H9 (cell line): ENCODE measurements at regions not wholly inside any gene's neighbourhood (a gene's known extent, or its start where the extent isn't known, plus 50 kb on each side); places are given as distances from the start of the nearest gene placed in this dataset.

ENCODE experiments used
- DNase-seq: peaks from one replicate; pipeline ENCODE4 v3.0.0-alpha.2; 2017
- H2AFZ ChIP-seq: one replicate; pipeline ENCODE4 v1.6.1; 2013; ENCODE audit warnings: mild to moderate bottlenecking, low read length, control low read depth, moderate library complexity
- H2AK5ac ChIP-seq: 2 replicates; pipeline ENCODE4 v1.6.1; 2013; ENCODE audit warnings: low read length, control low read depth, mixed read lengths; ENCODE audit not compliant: insufficient read length
- H2BK120ac ChIP-seq: one replicate; pipeline ENCODE4 v1.6.1; 2013; ENCODE audit warnings: low read depth, mild to moderate bottlenecking, low read length, control low read depth, inconsistent platforms; ENCODE audit not compliant: poor library complexity, severe bottlenecking
- H2BK12ac ChIP-seq: 2 replicates; pipeline ENCODE4 v1.6.1; 2013; ENCODE audit warnings: low read length, control low read depth, mixed read lengths, low read depth; ENCODE audit not compliant: insufficient read length
- H2BK15ac ChIP-seq: 2 replicates; pipeline ENCODE4 v1.6.1; 2013; ENCODE audit warnings: low read depth, low read length, control low read depth
- H2BK20ac ChIP-seq: one replicate; pipeline ENCODE4 v1.6.1; 2013; ENCODE audit warnings: low read depth, mild to moderate bottlenecking, low read length, control low read depth, inconsistent platforms; ENCODE audit not compliant: poor library complexity, severe bottlenecking
- H2BK5ac ChIP-seq: 2 replicates; pipeline ENCODE4 v1.6.1; 2013; ENCODE audit warnings: low read length, control low read depth, mixed read lengths; ENCODE audit not compliant: insufficient read length
- H3K14ac ChIP-seq: 2 replicates; pipeline ENCODE4 v1.6.1; 2013; ENCODE audit warnings: low read length, control low read depth; ENCODE audit not compliant: insufficient read depth
- H3K18ac ChIP-seq: 2 replicates; pipeline ENCODE4 v1.6.1; 2013; ENCODE audit warnings: low read depth, mild to moderate bottlenecking, mixed read lengths, low read length, control low read depth; ENCODE audit not compliant: insufficient read length
- H3K23ac ChIP-seq: 2 replicates; pipeline ENCODE4 v1.6.1; 2013; ENCODE audit warnings: low read length, control low read depth, mixed read lengths, low read depth; ENCODE audit not compliant: insufficient read length
- H3K23me2 ChIP-seq: 2 replicates; pipeline ENCODE4 v1.6.1; 2013; ENCODE audit warnings: low read depth, mild to moderate bottlenecking, mixed read lengths, low read length, control low read depth; ENCODE audit not compliant: insufficient read length, poor library complexity, severe bottlenecking
- H3K27ac ChIP-seq: 2 replicates; pipeline ENCODE4 v1.5.1; 2013; ENCODE audit warnings: low read length, control low read depth, mixed read lengths, low read depth; ENCODE audit not compliant: insufficient read length
- H3K27me3 ChIP-seq: 2 replicates; pipeline ENCODE4 v1.6.1; 2013; ENCODE audit warnings: low read length, control low read depth, inconsistent platforms; ENCODE audit not compliant: insufficient read depth
- H3K4ac ChIP-seq: 2 replicates; pipeline ENCODE4 v1.6.1; 2013; ENCODE audit warnings: low read depth, mild to moderate bottlenecking, control low read depth, inconsistent platforms, low read length, moderate library complexity
- H3K4me1 ChIP-seq: 2 replicates; pipeline ENCODE4 v1.6.1; 2013; ENCODE audit warnings: low read length, control low read depth, inconsistent platforms; ENCODE audit not compliant: insufficient read depth
- H3K4me2 ChIP-seq: 2 replicates; pipeline ENCODE4 v1.6.1; 2013; ENCODE audit warnings: low read length, control low read depth, mixed read lengths; ENCODE audit not compliant: insufficient read length, insufficient read depth
- H3K56ac ChIP-seq: 2 replicates; pipeline ENCODE4 v1.6.1; 2013; ENCODE audit warnings: low read depth, mild to moderate bottlenecking, mixed read lengths, low read length, control low read depth; ENCODE audit not compliant: insufficient read length
- H3K79me1 ChIP-seq: 2 replicates; pipeline ENCODE4 v1.6.1; 2013; ENCODE audit warnings: low read depth, mild to moderate bottlenecking, moderate library complexity, low read length, control low read depth, inconsistent platforms; ENCODE audit not compliant: insufficient read depth, poor library complexity, severe bottlenecking
- H3K79me2 ChIP-seq: 2 replicates; pipeline ENCODE4 v1.6.1; 2013; ENCODE audit warnings: low read length, control low read depth, inconsistent platforms; ENCODE audit not compliant: insufficient read depth
- H3K9ac ChIP-seq: 2 replicates; pipeline ENCODE4 v1.6.1; 2013; ENCODE audit warnings: low read length, control low read depth, mixed read lengths; ENCODE audit not compliant: insufficient read length; ENCODE audit errors: extremely low read depth
- H3K9me3 ChIP-seq: one replicate; pipeline ENCODE4 v1.6.1; 2013; ENCODE audit warnings: low read depth, low read length, inconsistent platforms; ENCODE audit not compliant: control insufficient read depth
- H3T11ph ChIP-seq: one replicate; pipeline ENCODE4 v1.6.1; 2013; ENCODE audit warnings: mild to moderate bottlenecking, low read length, control low read depth, inconsistent platforms
- H4K20me1 ChIP-seq: one replicate; pipeline ENCODE4 v1.6.1; 2013; ENCODE audit not compliant: control insufficient read depth, insufficient read length, insufficient read depth
- H4K5ac ChIP-seq: 2 replicates; pipeline ENCODE4 v1.6.1; 2013; ENCODE audit warnings: low read depth, mild to moderate bottlenecking, mixed read lengths, low read length, control low read depth; ENCODE audit not compliant: insufficient read length
- H4K8ac ChIP-seq: replicated peaks from 2 replicates; pipeline ENCODE4 v1.6.1; 2013; ENCODE audit warnings: low read length, control low read depth, mixed read lengths, low read depth; ENCODE audit not compliant: insufficient read length
- H4K91ac ChIP-seq: 2 replicates; pipeline ENCODE4 v1.6.1; 2013; ENCODE audit warnings: low read depth, mild to moderate bottlenecking, moderate library complexity, mixed read lengths, low read length, control low read depth; ENCODE audit not compliant: insufficient read length
- H3K27ac Mint-ChIP-seq, 3 experiments: 2 replicates in 2 of 3; 3 replicates in 1 of 3; pipeline ENCODE4 v1.8.0; 2020 to 2021; ENCODE audit warnings: mixed read lengths in 3 of 3, mild to moderate bottlenecking in 1 of 3, moderate library complexity in 1 of 3
- H3K27me3 Mint-ChIP-seq: 2 replicates; pipeline ENCODE4 v1.8.0; 2021; ENCODE audit warnings: low read depth, mild to moderate bottlenecking, moderate library complexity, mixed read lengths
- H3K36me3 Mint-ChIP-seq, 3 experiments: 2 replicates in 2 of 3; 3 replicates in 1 of 3; pipeline ENCODE4 v1.8.0; 2020 to 2021; ENCODE audit warnings: low read depth in 3 of 3, mixed read lengths in 3 of 3; ENCODE audit not compliant: insufficient read depth in 1 of 3
- H3K4me1 Mint-ChIP-seq, 2 experiments: 2 replicates each; pipeline ENCODE4 v1.8.0; 2020; ENCODE audit warnings: mixed read lengths in 2 of 2
- H3K4me3 Mint-ChIP-seq, 2 experiments: 2 replicates in 1 of 2; 3 replicates in 1 of 2; pipeline ENCODE4 v1.8.0; 2020 to 2021; ENCODE audit warnings: mild to moderate bottlenecking in 2 of 2, mixed read lengths in 2 of 2, moderate library complexity in 1 of 2
- H3K9me3 Mint-ChIP-seq, 2 experiments: 2 replicates in 1 of 2; 3 replicates in 1 of 2; pipeline ENCODE4 v1.8.0; 2020; ENCODE audit warnings: mild to moderate bottlenecking in 2 of 2, mixed read lengths in 2 of 2, moderate library complexity in 1 of 2
- CTCF ChIP-seq: fragments of 200-600 bp; sonication (generic); conservative IDR thresholded peaks from 3 replicates; pipeline ENCODE4 v1.8.0; 2021; ENCODE audit warnings: antibody characterized with exemption, mild to moderate bottlenecking
- WGBS: extraction: QIAGEN DNeasy Blood & Tissue Kit; methylation state at CpG from one replicate; pipeline ENCODE4 v1.1.7; 2013; ENCODE audit warnings: missing lambda C conversion rate, low lambda C conversion rate, mixed read lengths; ENCODE audit not compliant: insufficient read length; ENCODE audit errors: extremely low coverage; 5-methylcytosine and 5-hydroxymethylcytosine counted together

- no peak overlapping the region for H2BK20ac ChIP-seq
- no peak overlapping the region for H3K56ac ChIP-seq
- H3K4ac ChIP-seq: no peak overlapping the region
- no peak overlapping the region for H2BK5ac ChIP-seq
- no peaks in the 10 kb centered on the region for H3K9me3 ChIP-seq
- WGBS: no CpG with 5 or more reads among the region's 3 CpGs
- Mint-ChIP-seq H3K9me3 (no peaks in the 10 kb centered on the region), H3K4me3 (no peak overlapping the region), H3K27me3 (no peaks in the 10 kb centered on the region), H3K36me3 (no peaks in the 10 kb centered on the region), H3K4me1 (peaks cover 0 to 7% of the 10 kb centered on the region in 2 experiments; a peak in 2 of 4 replicates), H3K27ac (no peak overlapping the region)
- TF ChIP-seq CTCF: no peak
- no peak overlapping the region for H3K9ac ChIP-seq
- H4K91ac ChIP-seq: no peak overlapping the region
- H3K23me2 ChIP-seq: no peaks in the 10 kb centered on the region
- H4K20me1 ChIP-seq: no peaks in the 10 kb centered on the region
- DNase-seq: no peak
- H4K8ac ChIP-seq: no peak overlapping the region
- no peaks in the 10 kb centered on the region for H3K79me2 ChIP-seq
- H2BK120ac ChIP-seq: no peak overlapping the region
- no peak overlapping the region for H3K27ac ChIP-seq
- H3T11ph ChIP-seq: no peak overlapping the region
- no peak overlapping the region for H2AFZ ChIP-seq
- H3K18ac ChIP-seq: no peak overlapping the region
- H4K5ac ChIP-seq: no peak overlapping the region
- no peaks in the 10 kb centered on the region for H3K27me3 ChIP-seq
- H3K4me1 ChIP-seq: no peaks in the 10 kb centered on the region
- H3K23ac ChIP-seq: no peak overlapping the region
- H2BK15ac ChIP-seq: no peak overlapping the region
- no peak overlapping the region for H2AK5ac ChIP-seq
- no peak overlapping the region for H2BK12ac ChIP-seq
- H3K4me2 ChIP-seq: no peak overlapping the region
- H3K79me1 ChIP-seq: no peaks in the 10 kb centered on the region
- no peak overlapping the region for H3K14ac ChIP-seq
Measured at GRCh38 chr13:73370066-73370465, 311.3 kb downstream of the KLF5 start.
